ENCODE measurements at regions not wholly inside any gene's neighbourhood (a gene's known extent, or its start where the extent isn't known, plus 50 kb on each side); places are given as distances from the start of the nearest gene placed in this dataset.

GRCh38 chrX:127577884-127578283, 474.3 kb downstream of the ACTRT1 start (continued):
- TF ChIP-seq, protein P1, sequence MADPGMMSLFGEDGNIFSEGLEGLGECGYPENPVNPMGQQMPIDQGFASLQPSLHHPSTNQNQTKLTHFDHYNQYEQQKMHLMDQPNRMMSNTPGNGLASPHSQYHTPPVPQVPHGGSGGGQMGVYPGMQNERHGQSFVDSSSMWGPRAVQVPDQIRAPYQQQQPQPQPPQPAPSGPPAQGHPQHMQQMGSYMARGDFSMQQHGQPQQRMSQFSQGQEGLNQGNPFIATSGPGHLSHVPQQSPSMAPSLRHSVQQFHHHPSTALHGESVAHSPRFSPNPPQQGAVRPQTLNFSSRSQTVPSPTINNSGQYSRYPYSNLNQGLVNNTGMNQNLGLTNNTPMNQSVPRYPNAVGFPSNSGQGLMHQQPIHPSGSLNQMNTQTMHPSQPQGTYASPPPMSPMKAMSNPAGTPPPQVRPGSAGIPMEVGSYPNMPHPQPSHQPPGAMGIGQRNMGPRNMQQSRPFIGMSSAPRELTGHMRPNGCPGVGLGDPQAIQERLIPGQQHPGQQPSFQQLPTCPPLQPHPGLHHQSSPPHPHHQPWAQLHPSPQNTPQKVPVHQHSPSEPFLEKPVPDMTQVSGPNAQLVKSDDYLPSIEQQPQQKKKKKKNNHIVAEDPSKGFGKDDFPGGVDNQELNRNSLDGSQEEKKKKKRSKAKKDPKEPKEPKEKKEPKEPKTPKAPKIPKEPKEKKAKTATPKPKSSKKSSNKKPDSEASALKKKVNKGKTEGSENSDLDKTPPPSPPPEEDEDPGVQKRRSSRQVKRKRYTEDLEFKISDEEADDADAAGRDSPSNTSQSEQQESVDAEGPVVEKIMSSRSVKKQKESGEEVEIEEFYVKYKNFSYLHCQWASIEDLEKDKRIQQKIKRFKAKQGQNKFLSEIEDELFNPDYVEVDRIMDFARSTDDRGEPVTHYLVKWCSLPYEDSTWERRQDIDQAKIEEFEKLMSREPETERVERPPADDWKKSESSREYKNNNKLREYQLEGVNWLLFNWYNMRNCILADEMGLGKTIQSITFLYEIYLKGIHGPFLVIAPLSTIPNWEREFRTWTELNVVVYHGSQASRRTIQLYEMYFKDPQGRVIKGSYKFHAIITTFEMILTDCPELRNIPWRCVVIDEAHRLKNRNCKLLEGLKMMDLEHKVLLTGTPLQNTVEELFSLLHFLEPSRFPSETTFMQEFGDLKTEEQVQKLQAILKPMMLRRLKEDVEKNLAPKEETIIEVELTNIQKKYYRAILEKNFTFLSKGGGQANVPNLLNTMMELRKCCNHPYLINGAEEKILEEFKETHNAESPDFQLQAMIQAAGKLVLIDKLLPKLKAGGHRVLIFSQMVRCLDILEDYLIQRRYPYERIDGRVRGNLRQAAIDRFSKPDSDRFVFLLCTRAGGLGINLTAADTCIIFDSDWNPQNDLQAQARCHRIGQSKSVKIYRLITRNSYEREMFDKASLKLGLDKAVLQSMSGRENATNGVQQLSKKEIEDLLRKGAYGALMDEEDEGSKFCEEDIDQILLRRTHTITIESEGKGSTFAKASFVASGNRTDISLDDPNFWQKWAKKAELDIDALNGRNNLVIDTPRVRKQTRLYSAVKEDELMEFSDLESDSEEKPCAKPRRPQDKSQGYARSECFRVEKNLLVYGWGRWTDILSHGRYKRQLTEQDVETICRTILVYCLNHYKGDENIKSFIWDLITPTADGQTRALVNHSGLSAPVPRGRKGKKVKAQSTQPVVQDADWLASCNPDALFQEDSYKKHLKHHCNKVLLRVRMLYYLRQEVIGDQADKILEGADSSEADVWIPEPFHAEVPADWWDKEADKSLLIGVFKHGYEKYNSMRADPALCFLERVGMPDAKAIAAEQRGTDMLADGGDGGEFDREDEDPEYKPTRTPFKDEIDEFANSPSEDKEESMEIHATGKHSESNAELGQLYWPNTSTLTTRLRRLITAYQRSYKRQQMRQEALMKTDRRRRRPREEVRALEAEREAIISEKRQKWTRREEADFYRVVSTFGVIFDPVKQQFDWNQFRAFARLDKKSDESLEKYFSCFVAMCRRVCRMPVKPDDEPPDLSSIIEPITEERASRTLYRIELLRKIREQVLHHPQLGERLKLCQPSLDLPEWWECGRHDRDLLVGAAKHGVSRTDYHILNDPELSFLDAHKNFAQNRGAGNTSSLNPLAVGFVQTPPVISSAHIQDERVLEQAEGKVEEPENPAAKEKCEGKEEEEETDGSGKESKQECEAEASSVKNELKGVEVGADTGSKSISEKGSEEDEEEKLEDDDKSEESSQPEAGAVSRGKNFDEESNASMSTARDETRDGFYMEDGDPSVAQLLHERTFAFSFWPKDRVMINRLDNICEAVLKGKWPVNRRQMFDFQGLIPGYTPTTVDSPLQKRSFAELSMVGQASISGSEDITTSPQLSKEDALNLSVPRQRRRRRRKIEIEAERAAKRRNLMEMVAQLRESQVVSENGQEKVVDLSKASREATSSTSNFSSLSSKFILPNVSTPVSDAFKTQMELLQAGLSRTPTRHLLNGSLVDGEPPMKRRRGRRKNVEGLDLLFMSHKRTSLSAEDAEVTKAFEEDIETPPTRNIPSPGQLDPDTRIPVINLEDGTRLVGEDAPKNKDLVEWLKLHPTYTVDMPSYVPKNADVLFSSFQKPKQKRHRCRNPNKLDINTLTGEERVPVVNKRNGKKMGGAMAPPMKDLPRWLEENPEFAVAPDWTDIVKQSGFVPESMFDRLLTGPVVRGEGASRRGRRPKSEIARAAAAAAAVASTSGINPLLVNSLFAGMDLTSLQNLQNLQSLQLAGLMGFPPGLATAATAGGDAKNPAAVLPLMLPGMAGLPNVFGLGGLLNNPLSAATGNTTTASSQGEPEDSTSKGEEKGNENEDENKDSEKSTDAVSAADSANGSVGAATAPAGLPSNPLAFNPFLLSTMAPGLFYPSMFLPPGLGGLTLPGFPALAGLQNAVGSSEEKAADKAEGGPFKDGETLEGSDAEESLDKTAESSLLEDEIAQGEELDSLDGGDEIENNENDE (IDR thresholded peaks at IDR 0.05; ENCODE audit: insufficient replicate concordance, low read length): no peak
- TF ChIP-seq TEAD4 (IDR thresholded peaks at IDR 0.05; ENCODE audit: low read depth, low read length) (no peak), NANOG (IDR thresholded peaks at IDR 0.05; ENCODE audit: insufficient read depth, low read depth, low read length, poor library complexity, severe bottlenecking) (no peak), CHD2 (IDR thresholded peaks at IDR 0.05; ENCODE audit: low read length) (no peak), GABPA (IDR thresholded peaks at IDR 0.05; ENCODE audit: borderline replicate concordance, insufficient read depth, low read length) (no peak), BACH1 (IDR thresholded peaks at IDR 0.05; ENCODE audit: low read length) (no peak), EZH2 (IDR thresholded peaks at IDR 0.05; ENCODE audit: low read depth, low read length, severe bottlenecking) (no peak), CEBPB (IDR thresholded peaks at IDR 0.05; ENCODE audit: low read depth, low read length) (no peak), SP1 (IDR thresholded peaks at IDR 0.05; ENCODE audit: low read depth, low read length) (no peak)
- TF ChIP-seq, protein P2, sequence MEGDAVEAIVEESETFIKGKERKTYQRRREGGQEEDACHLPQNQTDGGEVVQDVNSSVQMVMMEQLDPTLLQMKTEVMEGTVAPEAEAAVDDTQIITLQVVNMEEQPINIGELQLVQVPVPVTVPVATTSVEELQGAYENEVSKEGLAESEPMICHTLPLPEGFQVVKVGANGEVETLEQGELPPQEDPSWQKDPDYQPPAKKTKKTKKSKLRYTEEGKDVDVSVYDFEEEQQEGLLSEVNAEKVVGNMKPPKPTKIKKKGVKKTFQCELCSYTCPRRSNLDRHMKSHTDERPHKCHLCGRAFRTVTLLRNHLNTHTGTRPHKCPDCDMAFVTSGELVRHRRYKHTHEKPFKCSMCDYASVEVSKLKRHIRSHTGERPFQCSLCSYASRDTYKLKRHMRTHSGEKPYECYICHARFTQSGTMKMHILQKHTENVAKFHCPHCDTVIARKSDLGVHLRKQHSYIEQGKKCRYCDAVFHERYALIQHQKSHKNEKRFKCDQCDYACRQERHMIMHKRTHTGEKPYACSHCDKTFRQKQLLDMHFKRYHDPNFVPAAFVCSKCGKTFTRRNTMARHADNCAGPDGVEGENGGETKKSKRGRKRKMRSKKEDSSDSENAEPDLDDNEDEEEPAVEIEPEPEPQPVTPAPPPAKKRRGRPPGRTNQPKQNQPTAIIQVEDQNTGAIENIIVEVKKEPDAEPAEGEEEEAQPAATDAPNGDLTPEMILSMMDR (IDR thresholded peaks at IDR 0.05; ENCODE audit: control extremely low read depth in 1 of 3, insufficient read depth in 1 of 3, low read depth in 1 of 3, low read length in 3 of 3): no peak
